GM19035 (cell line): ENCODE measurements at regions not wholly inside any gene's neighbourhood (a gene's known extent, or its start where the extent isn't known, plus 50 kb on each side); places are given as distances from the start of the nearest gene placed in this dataset.

Experiments
- ATAC-seq: cut with Tn5 transposase; IDR thresholded peaks from one replicate; pipeline ENCODE4 v1.9.1; 2021; ENCODE audit not compliant: unreplicated experiment

DNA sequence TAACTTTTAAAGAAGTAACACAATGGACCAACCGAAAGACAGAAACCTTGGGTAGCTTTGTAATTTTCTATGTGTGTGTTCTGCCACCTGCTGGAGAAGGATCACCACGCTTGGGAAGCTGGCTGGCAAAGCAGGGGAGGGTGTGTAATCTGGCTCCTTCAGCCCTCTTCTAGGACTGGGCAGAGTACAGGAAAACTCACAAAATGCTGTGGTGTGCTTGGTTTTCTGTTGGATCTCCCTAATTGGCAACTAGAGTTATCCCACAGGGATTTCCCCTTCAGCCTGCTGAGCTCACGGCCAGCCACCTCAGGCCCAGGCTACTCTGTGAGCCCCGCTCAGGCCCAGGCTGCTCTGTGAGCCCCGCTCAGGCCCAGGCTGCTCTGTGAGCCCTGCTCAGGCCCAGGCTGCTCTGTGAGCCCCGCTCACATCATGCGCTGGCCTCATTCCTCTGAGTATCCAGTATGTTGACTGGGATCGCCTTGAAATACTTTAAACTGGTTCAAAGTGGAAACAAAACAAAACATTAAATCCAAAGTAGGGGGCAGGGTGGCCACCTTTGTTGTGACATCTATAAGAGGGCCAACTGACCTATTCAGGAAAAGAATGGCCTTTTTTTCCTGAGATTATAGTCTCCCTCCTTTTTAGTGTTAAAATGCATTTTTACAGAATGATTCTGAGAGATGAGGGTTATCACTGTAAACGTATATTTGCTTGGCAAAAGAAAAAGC, 52.0 kb upstream of the RNU6-8 start:
- peak; percentile 43 for ATAC-seq

- no peak for ATAC-seq
Observed at GRCh38 chr14:32255789-32256188, 52.7 kb upstream of the RNU6-8 start.

DNA sequence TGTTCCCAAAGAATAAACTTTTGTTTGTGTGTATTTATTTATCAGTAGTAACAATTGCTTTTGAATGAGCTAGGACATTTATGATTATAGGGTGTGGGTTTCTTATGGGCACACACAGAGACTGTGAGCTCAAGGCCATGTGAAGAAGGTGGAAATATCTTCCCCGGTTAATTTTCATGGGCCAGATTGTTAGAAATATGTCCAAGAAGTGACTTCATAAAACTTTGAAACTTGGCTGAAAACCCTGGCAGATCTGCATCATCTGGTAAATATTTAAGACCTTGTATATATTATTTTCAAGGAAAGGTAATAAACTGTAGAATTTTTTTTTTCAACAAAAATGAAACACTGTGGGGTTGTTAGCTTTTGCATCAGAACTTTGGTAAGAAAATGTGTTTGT, 53.5 kb upstream of the RNU6-8 start:
- ATAC-seq, result no peak

- no peak for ATAC-seq
Observed at GRCh38 chr14:32258336-32258993, 55.4 kb upstream of the RNU6-8 start.

DNA sequence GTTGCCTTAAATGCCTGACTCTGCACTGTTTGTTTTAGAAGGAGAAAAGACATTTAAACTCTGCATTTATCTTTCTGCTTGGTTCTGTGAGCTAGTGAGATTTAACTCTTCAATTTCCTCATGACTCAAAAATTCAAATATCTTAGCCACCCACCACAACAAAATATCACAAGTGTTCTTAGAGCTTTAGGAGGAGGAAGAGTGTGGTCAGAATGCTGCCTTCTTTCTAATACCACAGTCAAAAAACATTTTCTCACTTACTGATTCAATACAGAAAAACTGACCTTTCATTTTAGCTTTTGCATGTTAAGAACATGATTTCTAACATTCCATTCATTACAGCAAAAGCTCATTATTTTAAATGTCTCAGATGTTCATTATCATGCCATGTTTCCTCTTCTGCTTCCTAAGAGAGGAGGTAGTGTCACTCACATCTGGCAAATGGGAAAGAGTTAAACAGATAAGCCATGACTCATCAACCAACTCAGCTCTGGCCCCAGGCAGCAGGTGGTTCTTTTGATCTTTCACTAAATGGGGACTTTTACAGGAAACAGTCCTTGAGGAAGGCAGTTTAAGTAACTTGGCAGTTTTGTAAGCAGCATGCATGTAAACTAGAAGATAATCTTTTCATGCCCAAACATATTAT, 56.4 kb upstream of the RNU6-8 start:
- ATAC-seq, result peak; percentile 77

- ATAC-seq, result no peak
Observed at GRCh38 chr14:32263939-32264567, 61.0 kb upstream of the RNU6-8 start.

DNA sequence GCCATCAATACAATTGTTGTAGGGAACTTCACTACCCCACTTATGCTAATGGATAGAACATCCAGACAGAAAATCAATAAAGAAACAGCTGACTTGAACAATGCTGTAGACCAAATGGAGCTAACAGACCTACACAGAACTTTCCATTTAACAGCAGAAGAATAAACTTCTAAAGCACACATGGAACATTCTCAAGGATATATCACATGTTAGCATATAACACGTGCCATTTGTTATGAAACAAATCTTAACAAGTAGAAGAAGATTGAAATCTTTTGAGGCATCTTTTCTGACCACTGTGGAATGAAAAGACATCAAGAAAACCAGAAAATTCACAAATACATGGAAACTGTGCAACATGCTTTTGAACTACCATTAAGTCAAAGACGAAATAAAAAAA, 62.5 kb upstream of the RNU6-8 start:
- ATAC-seq, result no peak

- ATAC-seq, result no peak
Observed at GRCh38 chr14:32277998-32278397, 51.1 kb upstream of the AKAP6 start.
